ENCODE measurements at regions not wholly inside any gene's neighbourhood (a gene's known extent, or its start where the extent isn't known, plus 50 kb on each side); places are given as distances from the start of the nearest gene placed in this dataset.
A peak's percentile ranks its signal among the peaks of the same experiment; 100 is the strongest.

GRCh38 chr6:144969602-144970272 lies 684.6 kb downstream of the UTRN start:
- DNase-seq: no peak
- no peak for TF ChIP-seq GATA1 (IDR thresholded peaks at IDR 0.05; ENCODE audit: low read depth, low read length)
- TF ChIP-seq POLR2A (IDR thresholded peaks at IDR 0.05; ENCODE audit: low read length): no peak

GRCh38 chr6:144977250-144977864 lies 692.2 kb downstream of the UTRN start:
- peak in 1 of 2 experiments; percentile 5 for DNase-seq

GRCh38 chr6:144978208-144978607 lies 693.1 kb downstream of the UTRN start:
- TF ChIP-seq POLR2A (IDR thresholded peaks at IDR 0.05; ENCODE audit: low read length) (no peak), GATA1 (IDR thresholded peaks at IDR 0.05; ENCODE audit: low read depth, low read length) (no peak)
- DNase-seq: no peak

GRCh38 chr6:144986271-144986670 lies 701.1 kb downstream of the UTRN start:
- DNase-seq: no peak
- no peak for TF ChIP-seq GATA1 (IDR thresholded peaks at IDR 0.05; ENCODE audit: low read depth, low read length)
- TF ChIP-seq POLR2A (IDR thresholded peaks at IDR 0.05; ENCODE audit: low read length): no peak

GRCh38 chr6:144989319-144990107 lies 704.4 kb downstream of the UTRN start:
- DNase-seq: no peak

GRCh38 chr6:144990784-144991183 lies 705.6 kb downstream of the UTRN start:
- TF ChIP-seq POLR2A (IDR thresholded peaks at IDR 0.05; ENCODE audit: low read length): no peak
- TF ChIP-seq GATA1 (IDR thresholded peaks at IDR 0.05; ENCODE audit: low read depth, low read length): no peak
- no peak for DNase-seq

More at GRCh38 chr6:144989319-144990107, 704.4 kb downstream of the UTRN start:
- TF ChIP-seq GATA1 (IDR thresholded peaks at IDR 0.05; ENCODE audit: low read depth, low read length) (no peak), POLR2A (IDR thresholded peaks at IDR 0.05; ENCODE audit: low read length) (no peak)

GRCh38 chr6:144993870-144994269 lies 708.7 kb downstream of the UTRN start:
- TF ChIP-seq GATA1 (IDR thresholded peaks at IDR 0.05; ENCODE audit: low read depth, low read length) (no peak), POLR2A (IDR thresholded peaks at IDR 0.05; ENCODE audit: low read length) (no peak)
- no peak for DNase-seq

GRCh38 chr6:144997996-144998395 lies 712.9 kb downstream of the UTRN start:
- no peak for DNase-seq
- TF ChIP-seq POLR2A (IDR thresholded peaks at IDR 0.05; ENCODE audit: low read length): no peak
- TF ChIP-seq GATA1 (IDR thresholded peaks at IDR 0.05; ENCODE audit: low read depth, low read length): no peak

- TF ChIP-seq GATA1 (IDR thresholded peaks at IDR 0.05; ENCODE audit: low read depth, low read length) (no peak), POLR2A (IDR thresholded peaks at IDR 0.05; ENCODE audit: low read length) (no peak)
- DNase-seq: no peak
These were observed 714.0 kb downstream of the UTRN start for GRCh38 chr6:144999127-144999526.

GRCh38 chr6:145003145-145003544 lies 718.0 kb downstream of the UTRN start:
- TF ChIP-seq POLR2A (IDR thresholded peaks at IDR 0.05; ENCODE audit: low read length): no peak
- no peak for TF ChIP-seq GATA1 (IDR thresholded peaks at IDR 0.05; ENCODE audit: low read depth, low read length)
- DNase-seq: no peak

GRCh38 chr6:145006914-145007313 lies 721.8 kb downstream of the UTRN start:
- no peak for TF ChIP-seq POLR2A (IDR thresholded peaks at IDR 0.05; ENCODE audit: low read length)

GRCh38 chr6:145008715-145009114 lies 723.6 kb downstream of the UTRN start:
- TF ChIP-seq POLR2A (IDR thresholded peaks at IDR 0.05; ENCODE audit: low read length) (no peak), GATA1 (IDR thresholded peaks at IDR 0.05; ENCODE audit: low read depth, low read length) (no peak)

More at GRCh38 chr6:145006914-145007313, 721.8 kb downstream of the UTRN start:
- DNase-seq: no peak

GRCh38 chr6:145009711-145010110 lies 724.6 kb downstream of the UTRN start:
- DNase-seq: no peak

More at GRCh38 chr6:145008715-145009114, 723.6 kb downstream of the UTRN start:
- no peak for DNase-seq

GRCh38 chr6:145012039-145012662 lies 723.2 kb downstream of the EPM2A start:
- TF ChIP-seq POLR2A (IDR thresholded peaks at IDR 0.05; ENCODE audit: low read length) (no peak), GATA1 (IDR thresholded peaks at IDR 0.05; ENCODE audit: low read depth, low read length) (no peak)
- DNase-seq: no peak

More at GRCh38 chr6:145009711-145010110, 724.6 kb downstream of the UTRN start:
- TF ChIP-seq GATA1 (IDR thresholded peaks at IDR 0.05; ENCODE audit: low read depth, low read length) (no peak), POLR2A (IDR thresholded peaks at IDR 0.05; ENCODE audit: low read length) (no peak)
